ENCODE measurements at regions not wholly inside any gene's neighbourhood (a gene's known extent, or its start where the extent isn't known, plus 50 kb on each side); places are given as distances from the start of the nearest gene placed in this dataset.

GRCh38 chr2:67923696-67924095, 139.1 kb downstream of the C1D start:
- intact Hi-C loops (cut with DNase I) = no loop called here
- no peak overlapping the region for H3K27ac ChIP-seq
- no peaks in the 10 kb centered on the region for H3K4me1 ChIP-seq
- peak in 2 of 4 donors; percentile 9 to 11 for DNase-seq
- H3K9me3 ChIP-seq = no peaks in the 10 kb centered on the region
- H3K36me3 ChIP-seq (replicated peaks in 1 of 2; ENCODE audit: insufficient read depth in 1 of 2, low read depth in 2 of 2) = no peaks in the 10 kb centered on the region
- WGBS, 2 donors = 29 to 39% methylated on average over 3 to 4 of the region's 4 CpGs
- H3K4me3 ChIP-seq = no peak overlapping the region
- no peak for TF ChIP-seq CTCF (IDR thresholded peaks at IDR 0.05)
- no peak for TF ChIP-seq POLR2A (IDR thresholded peaks at IDR 0.05)
- ATAC-seq = no peak
- no peaks in the 10 kb centered on the region for H3K27me3 ChIP-seq

- TF ChIP-seq POLR2A (IDR thresholded peaks at IDR 0.05) = no peak
- TF ChIP-seq CTCF (IDR thresholded peaks at IDR 0.05) = no peak
- no peak for DNase-seq
Observed at GRCh38 chr2:67927501-67927900, 135.3 kb downstream of the C1D start.

GRCh38 chr2:67930156-67930555, 132.6 kb downstream of the C1D start:
- WGBS, 2 donors = 54 to 63% methylated on average over 3 of the region's 3 CpGs
- TF ChIP-seq CTCF (IDR thresholded peaks at IDR 0.05) (no peak), POLR2A (IDR thresholded peaks at IDR 0.05) (no peak)
- Histone ChIP-seq H3K27ac (no peak overlapping the region), H3K36me3 (replicated peaks in 1 of 2; ENCODE audit: insufficient read depth in 1 of 2, low read depth in 2 of 2) (no peaks in the 10 kb centered on the region), H3K4me1 (no peaks in the 10 kb centered on the region), H3K4me3 (no peak overlapping the region), H3K9me3 (no peaks in the 10 kb centered on the region), H3K27me3 (no peaks in the 10 kb centered on the region)
- no peak for ATAC-seq
- intact Hi-C loops (cut with DNase I) = no loop called here
- no peak for DNase-seq

More at GRCh38 chr2:67927501-67927900, 135.3 kb downstream of the C1D start:
- no peaks in the 10 kb centered on the region for H3K36me3 ChIP-seq (replicated peaks in 1 of 2; ENCODE audit: insufficient read depth in 1 of 2, low read depth in 2 of 2)
- no peak overlapping the region for H3K4me3 ChIP-seq
- H3K9me3 ChIP-seq = no peaks in the 10 kb centered on the region
- WGBS, 2 donors = 56 to 68% methylated on average over 3 of the region's 3 CpGs
- intact Hi-C loops (cut with DNase I) = no loop called here
- no peak overlapping the region for H3K27ac ChIP-seq
- no peaks in the 10 kb centered on the region for H3K4me1 ChIP-seq
- no peak for ATAC-seq
- no peaks in the 10 kb centered on the region for H3K27me3 ChIP-seq

GRCh38 chr2:67936969-67937368, 125.8 kb downstream of the C1D start:
- Histone ChIP-seq H3K27ac (no peak overlapping the region), H3K27me3 (no peaks in the 10 kb centered on the region), H3K4me3 (no peak overlapping the region), H3K36me3 (replicated peaks in 1 of 2; ENCODE audit: insufficient read depth in 1 of 2, low read depth in 2 of 2) (no peaks in the 10 kb centered on the region), H3K4me1 (no peaks in the 10 kb centered on the region), H3K9me3 (no peaks in the 10 kb centered on the region)
- DNase-seq (no peak), ATAC-seq (no peak)
- intact Hi-C loops (cut with DNase I) = no loop called here
- TF ChIP-seq CTCF (IDR thresholded peaks at IDR 0.05) = no peak
- TF ChIP-seq POLR2A (IDR thresholded peaks at IDR 0.05) = no peak
- WGBS, 2 donors = 90 to 96% methylated on average over 3 of the region's 3 CpGs

GRCh38 chr2:67938053-67938452, 124.8 kb downstream of the C1D start:
- no peak for ATAC-seq
- WGBS, 2 donors = 55 to 66% methylated on average over 2 of the region's 2 CpGs
- TF ChIP-seq CTCF (IDR thresholded peaks at IDR 0.05) (no peak), POLR2A (IDR thresholded peaks at IDR 0.05) (no peak)

More at GRCh38 chr2:67938053-67938452, 124.8 kb downstream of the C1D start:
- Histone ChIP-seq H3K4me3 (no peak overlapping the region), H3K36me3 (replicated peaks in 1 of 2; ENCODE audit: insufficient read depth in 1 of 2, low read depth in 2 of 2) (no peaks in the 10 kb centered on the region), H3K9me3 (no peaks in the 10 kb centered on the region), H3K4me1 (no peaks in the 10 kb centered on the region), H3K27ac (no peak overlapping the region), H3K27me3 (no peaks in the 10 kb centered on the region)
- no peak for DNase-seq
- intact Hi-C loops (cut with DNase I) = no loop called here

Data from body of pancreas (tissue), 4 donors.